OCI-LY7 (cell line): ENCODE measurements at regions not wholly inside any gene's neighbourhood (a gene's known extent, or its start where the extent isn't known, plus 50 kb on each side); places are given as distances from the start of the nearest gene placed in this dataset.

Source experiments
- BruUV-seq: library from RNA; stranded (reverse); fragments of 400-500 nt; replicated peaks from 2 replicates; lab custom pipeline; 2021; lab: Mats Ljungman, UMichigan
- CTCF ChIA-PET: fragments of 300-600 bp; sonication (Branson Sonifier 250); formaldehyde crosslinking; loops from one replicate; lab custom pipeline; 2022; ENCODE audit warnings: antibody characterized with exemption; ENCODE audit not compliant: unreplicated experiment; lab: Charles Lee
- POLR2A ChIA-PET: fragments of 300-600 bp; sonication (Branson Sonifier 250); formaldehyde crosslinking; loops from one replicate; lab custom pipeline; 2022; ENCODE audit warnings: antibody characterized with exemption; lab: Charles Lee
- DNase-seq: peaks from one replicate; pipeline ENCODE4 v3.0.0-alpha.2; 2015; ENCODE audit warnings: low spot score
- H2AFZ ChIP-seq: fragments of 200-600 bp; sonication (generic), shearing (Covaris generic); 2 replicates; pipeline ENCODE4 v1.6.1; 2014; ENCODE audit warnings: mild to moderate bottlenecking, antibody characterized with exemption, low read length, moderate library complexity
- H3K27ac ChIP-seq: fragments of 200-600 bp; sonication (generic); 2 replicates; pipeline ENCODE4 v1.5.1; 2014; ENCODE audit warnings: mixed run types, low read depth, mild to moderate bottlenecking, moderate library complexity, low read length, inconsistent platforms; ENCODE audit not compliant: poor library complexity, severe bottlenecking
- H3K36me3 ChIP-seq: fragments of 200-600 bp; sonication (generic); 2 replicates; pipeline ENCODE4 v1.6.1; 2014; ENCODE audit warnings: mild to moderate bottlenecking, antibody characterized with exemption, low read length, moderate library complexity, mixed read lengths; ENCODE audit not compliant: insufficient read depth
- H3K4me1 ChIP-seq: fragments of 200-600 bp; sonication (generic); 2 replicates; pipeline ENCODE4 v1.5.1; 2014; ENCODE audit warnings: mild to moderate bottlenecking, low read length; ENCODE audit not compliant: insufficient read depth, poor library complexity, severe bottlenecking
- H3K4me2 ChIP-seq: fragments of 200-600 bp; sonication (generic); 2 replicates; pipeline ENCODE4 v1.6.1; 2014; ENCODE audit warnings: mild to moderate bottlenecking, low read length
- H3K4me3 ChIP-seq: fragments of 200-600 bp; sonication (generic); 2 replicates; pipeline ENCODE4 v1.5.1; 2014; ENCODE audit warnings: mild to moderate bottlenecking, low read depth, low read length; ENCODE audit not compliant: poor library complexity, severe bottlenecking
- H3K79me2 ChIP-seq: fragments of 200-600 bp; sonication (generic); 2 replicates; pipeline ENCODE4 v1.6.1; 2016; ENCODE audit warnings: low read depth, mild to moderate bottlenecking, low read length, moderate library complexity, mixed read lengths; ENCODE audit not compliant: insufficient read depth
- H3K9me2 ChIP-seq: fragments of 200-600 bp; sonication (generic); 2 replicates; pipeline ENCODE4 v1.6.1; 2016; ENCODE audit warnings: mild to moderate bottlenecking, low read length, mixed read lengths; ENCODE audit not compliant: insufficient read depth
- H3K9me3 ChIP-seq: fragments of 200-600 bp; sonication (generic); 2 replicates; pipeline ENCODE4 v1.6.1; 2014; ENCODE audit warnings: mild to moderate bottlenecking, mixed run types, low read length, mixed read lengths
- H4K20me1 ChIP-seq: fragments of 200-600 bp; sonication (generic); 2 replicates; pipeline ENCODE4 v1.6.1; 2014; ENCODE audit warnings: mild to moderate bottlenecking, antibody characterized with exemption, low read length, moderate library complexity, mixed read lengths; ENCODE audit not compliant: insufficient read depth
- CTCF ChIP-seq: fragments of 200-600 bp; sonication (generic); conservative IDR thresholded peaks from 2 replicates; pipeline ENCODE4 v1.5.1; 2014; ENCODE audit warnings: mild to moderate bottlenecking, antibody characterized with exemption, low read length, moderate library complexity, mixed read lengths
- EZH2phosphoT487 ChIP-seq: fragments of 200-600 bp; sonication (generic); IDR thresholded peaks from 2 replicates; pipeline ENCODE4 v1.6.1; 2018; ENCODE audit warnings: low read depth, borderline replicate concordance, mild to moderate bottlenecking, mixed run types, antibody characterized with exemption, low read length, moderate library complexity, mixed read lengths
- intact Hi-C: fragments of 100-400 bp; cut with micrococcal nuclease; formaldehyde crosslinking; loops from one replicate; pipeline ENCODE4 v1.10.0; 2022; ENCODE audit not compliant: unreplicated experiment

GRCh38 chr14:89489761-89490437 is 72.9 kb upstream of the FOXN3 start:
- no peaks in the 10 kb centered on the region for H4K20me1 ChIP-seq
- no peaks in the 10 kb centered on the region for H3K9me3 ChIP-seq
- no peaks in the 10 kb centered on the region for H3K79me2 ChIP-seq
- H3K27ac ChIP-seq: no peak overlapping the region
- no peak overlapping the region for H3K4me3 ChIP-seq
- H2AFZ ChIP-seq: no peak overlapping the region
- no peak for TF ChIP-seq CTCF
- TF ChIP-seq EZH2phosphoT487: no peak
- ChIA-PET POLR2A (interaction anchor here (1.1 kb wide), 1 partner anchor 55 kb away, joined by 3 read pairs; no protein-coding TSS in a partner anchor), CTCF (no interaction called here)
- H3K9me2 ChIP-seq: no peaks in the 10 kb centered on the region
- no peak for DNase-seq
- H3K4me1 ChIP-seq: peaks cover 23% of the 10 kb centered on the region
- intact Hi-C loops: loop anchor here (5.0 to 10.0 kb wide), 2 partner anchors 185 to 277 kb away; no protein-coding TSS in a partner anchor
- H3K36me3 ChIP-seq: no peaks in the 10 kb centered on the region
- BruUV-seq: no TSS peak
- no peak overlapping the region for H3K4me2 ChIP-seq

GRCh38 chr14:89486961-89487360 is 69.9 kb upstream of the FOXN3 start:
- no peaks in the 10 kb centered on the region for H3K9me3 ChIP-seq
- no peaks in the 10 kb centered on the region for H3K9me2 ChIP-seq
- TF ChIP-seq CTCF (no peak), EZH2phosphoT487 (no peak)
- H3K36me3 ChIP-seq: no peaks in the 10 kb centered on the region
- H3K79me2 ChIP-seq: no peaks in the 10 kb centered on the region
- H2AFZ ChIP-seq: no peak overlapping the region
- ChIA-PET POLR2A (no interaction called here), CTCF (no interaction called here)
- no peak overlapping the region for H3K4me3 ChIP-seq
- no peak overlapping the region for H3K27ac ChIP-seq
- no TSS peak for BruUV-seq
- no peak overlapping the region for H3K4me2 ChIP-seq
- H3K4me1 ChIP-seq: no peaks in the 10 kb centered on the region
- intact Hi-C loops: no loop called here
- no peak for DNase-seq
- no peaks in the 10 kb centered on the region for H4K20me1 ChIP-seq

GRCh38 chr14:89486505-89486904 is 69.5 kb upstream of the FOXN3 start:
- H3K36me3 ChIP-seq: no peaks in the 10 kb centered on the region
- H3K27ac ChIP-seq: no peak overlapping the region
- no peaks in the 10 kb centered on the region for H3K4me1 ChIP-seq
- intact Hi-C loops: no loop called here
- ChIA-PET POLR2A (interaction anchor here (1.5 kb wide), 1 partner anchor 7 kb away, joined by 6 read pairs; no protein-coding TSS in a partner anchor), CTCF (no interaction called here)
- no peaks in the 10 kb centered on the region for H4K20me1 ChIP-seq
- H2AFZ ChIP-seq: no peak overlapping the region
- no peaks in the 10 kb centered on the region for H3K9me3 ChIP-seq
- H3K4me2 ChIP-seq: no peak overlapping the region
- no peak overlapping the region for H3K4me3 ChIP-seq
- no peaks in the 10 kb centered on the region for H3K9me2 ChIP-seq
- no peak for DNase-seq
- no TSS peak for BruUV-seq
- TF ChIP-seq EZH2phosphoT487 (no peak), CTCF (no peak)
- no peaks in the 10 kb centered on the region for H3K79me2 ChIP-seq
